ENCODE measurements at regions not wholly inside any gene's neighbourhood (a gene's known extent, or its start where the extent isn't known, plus 50 kb on each side); places are given as distances from the start of the nearest gene placed in this dataset.

GRCh38 chr9:92189782-92190535 lies 74.7 kb upstream of the SPTLC1 start:
- TF ChIP-seq, protein P1, sequence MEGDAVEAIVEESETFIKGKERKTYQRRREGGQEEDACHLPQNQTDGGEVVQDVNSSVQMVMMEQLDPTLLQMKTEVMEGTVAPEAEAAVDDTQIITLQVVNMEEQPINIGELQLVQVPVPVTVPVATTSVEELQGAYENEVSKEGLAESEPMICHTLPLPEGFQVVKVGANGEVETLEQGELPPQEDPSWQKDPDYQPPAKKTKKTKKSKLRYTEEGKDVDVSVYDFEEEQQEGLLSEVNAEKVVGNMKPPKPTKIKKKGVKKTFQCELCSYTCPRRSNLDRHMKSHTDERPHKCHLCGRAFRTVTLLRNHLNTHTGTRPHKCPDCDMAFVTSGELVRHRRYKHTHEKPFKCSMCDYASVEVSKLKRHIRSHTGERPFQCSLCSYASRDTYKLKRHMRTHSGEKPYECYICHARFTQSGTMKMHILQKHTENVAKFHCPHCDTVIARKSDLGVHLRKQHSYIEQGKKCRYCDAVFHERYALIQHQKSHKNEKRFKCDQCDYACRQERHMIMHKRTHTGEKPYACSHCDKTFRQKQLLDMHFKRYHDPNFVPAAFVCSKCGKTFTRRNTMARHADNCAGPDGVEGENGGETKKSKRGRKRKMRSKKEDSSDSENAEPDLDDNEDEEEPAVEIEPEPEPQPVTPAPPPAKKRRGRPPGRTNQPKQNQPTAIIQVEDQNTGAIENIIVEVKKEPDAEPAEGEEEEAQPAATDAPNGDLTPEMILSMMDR (IDR thresholded peaks at IDR 0.05 in 8 of 11, conservative IDR thresholded peaks at IDR 0.05 in 3 of 11), result no peak
- no peak for TF ChIP-seq POLR2A (IDR thresholded peaks at IDR 0.05)
